ENCODE measurements at regions not wholly inside any gene's neighbourhood (a gene's known extent, or its start where the extent isn't known, plus 50 kb on each side); places are given as distances from the start of the nearest gene placed in this dataset.
"Not testable (repeated sequence)": the region's sequence is repeated elsewhere in the genome, so short reads cannot be mapped to it uniquely, and the experiment has no call there.

DNA sequence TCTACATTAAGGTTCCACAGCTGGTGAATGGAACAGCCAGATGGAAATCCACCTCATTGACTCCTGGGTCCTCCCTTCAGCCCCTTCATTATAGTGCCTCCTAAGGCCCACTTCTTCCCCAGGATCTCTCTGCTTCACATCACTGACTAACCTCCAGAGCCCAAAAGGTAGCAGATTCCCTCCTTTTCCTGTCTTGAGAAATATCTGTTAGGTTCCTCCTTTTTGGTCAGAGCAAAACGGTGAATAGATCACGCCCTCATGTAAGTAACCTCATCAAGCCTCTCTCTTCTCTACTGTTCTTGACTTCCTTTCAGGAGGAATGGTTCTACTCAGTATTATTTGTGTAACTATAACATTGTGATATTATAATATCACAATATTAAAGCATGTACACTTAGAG, 155.0 kb upstream of the SRD5A2 start:
- DNase-seq, result no peak

DNA sequence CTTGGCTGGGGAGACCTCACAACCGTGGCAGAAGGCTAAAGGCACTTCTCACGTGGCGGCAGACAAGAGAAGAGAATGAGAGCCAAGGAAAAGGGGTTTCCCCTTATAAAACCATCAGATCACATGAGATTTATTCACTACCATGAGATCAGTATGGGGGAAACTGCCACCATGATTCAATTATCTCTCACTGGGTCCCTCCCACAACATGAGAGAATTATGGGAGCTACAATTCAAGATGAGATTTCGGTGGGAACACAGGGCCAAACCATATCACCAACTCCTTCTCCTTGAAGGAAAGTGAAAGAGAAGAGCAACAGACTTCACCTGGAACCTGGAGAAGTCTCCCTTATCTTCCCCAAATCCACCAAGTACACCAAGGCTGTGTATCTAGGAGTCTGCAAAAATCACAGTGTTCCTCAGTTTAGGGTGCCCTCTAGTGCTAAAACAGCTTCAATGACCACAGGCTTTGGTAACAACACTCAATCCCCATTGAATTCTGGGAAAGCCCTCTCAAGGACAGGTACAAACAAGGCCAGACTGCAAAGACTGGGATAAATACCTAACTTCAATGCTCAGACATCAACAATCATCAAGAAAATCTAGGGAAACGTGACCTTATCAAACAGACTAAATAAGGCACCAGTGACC, 148.8 kb upstream of the SRD5A2 start:
- DNase-seq, result peak; percentile 12

DNA sequence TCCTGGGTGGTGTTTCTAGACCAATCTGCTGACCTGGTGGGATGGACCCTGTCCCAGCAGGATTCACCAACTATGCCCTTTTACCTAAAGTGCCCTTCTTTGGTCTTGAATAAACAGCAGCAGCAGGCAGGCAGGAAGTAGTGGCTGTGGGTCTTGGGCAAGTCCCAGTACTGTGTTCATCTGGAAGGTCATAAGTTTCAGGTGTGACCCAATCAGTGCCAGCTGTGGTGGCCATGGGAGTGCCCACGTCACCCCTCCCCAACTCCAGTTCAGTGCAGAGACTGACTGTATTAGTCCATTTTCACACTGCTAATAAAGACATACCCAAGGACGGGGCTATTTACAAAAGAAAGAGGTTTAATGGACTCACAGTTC, 148.3 kb upstream of the SRD5A2 start:
- DNase-seq, result no peak

DNA sequence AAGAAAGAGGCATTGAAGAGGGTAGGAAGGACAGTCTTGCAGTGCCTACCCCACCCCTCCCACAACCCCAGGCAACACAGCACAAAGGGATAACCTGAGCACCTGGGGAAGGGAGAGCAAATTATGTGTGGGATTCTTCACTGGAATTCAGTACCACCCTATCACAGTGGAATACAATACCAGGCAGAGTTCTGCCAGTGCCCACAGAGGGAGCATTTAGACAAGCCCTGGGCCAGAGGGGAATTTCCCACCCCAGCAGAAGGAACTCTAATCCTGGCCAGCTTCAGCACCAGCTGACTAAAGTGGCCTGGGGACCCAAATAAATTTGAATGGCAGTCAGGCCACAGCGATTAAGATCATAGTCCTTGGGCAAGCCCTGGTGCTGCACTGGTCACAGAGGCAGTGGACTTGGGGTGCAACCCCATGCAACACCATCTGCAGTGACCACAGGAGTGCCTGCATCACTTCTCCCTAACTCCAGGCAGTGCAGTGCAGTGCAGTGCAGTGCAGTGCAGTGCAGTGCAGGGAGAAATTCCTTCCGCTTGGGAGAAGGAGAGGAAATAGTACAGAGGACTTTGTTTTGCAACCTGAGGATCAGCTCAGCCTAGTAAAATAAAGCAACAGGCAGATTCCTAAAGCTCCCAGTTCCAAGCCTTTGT, 147.8 kb upstream of the SRD5A2 start:
- no peak for DNase-seq

DNA sequence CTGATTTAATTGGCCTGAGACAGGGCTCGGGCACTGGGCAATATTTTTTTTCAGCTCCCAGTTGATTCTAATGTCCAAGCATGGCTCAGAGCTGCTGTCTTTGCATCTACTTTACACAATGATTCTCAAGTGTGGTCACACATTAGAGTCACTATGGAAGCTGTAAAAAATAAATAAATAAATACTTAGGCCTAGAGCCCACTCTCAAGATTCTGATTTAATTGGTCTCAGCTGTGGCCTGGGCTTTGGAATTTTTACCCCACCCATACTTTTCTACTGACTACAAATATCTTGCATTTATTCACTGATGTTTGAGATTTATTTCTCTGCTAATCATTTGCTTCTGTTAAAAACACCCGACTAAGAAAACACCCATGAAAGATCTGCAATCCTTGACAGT, 145.7 kb upstream of the SRD5A2 start:
- DNase-seq, result no peak

DNA sequence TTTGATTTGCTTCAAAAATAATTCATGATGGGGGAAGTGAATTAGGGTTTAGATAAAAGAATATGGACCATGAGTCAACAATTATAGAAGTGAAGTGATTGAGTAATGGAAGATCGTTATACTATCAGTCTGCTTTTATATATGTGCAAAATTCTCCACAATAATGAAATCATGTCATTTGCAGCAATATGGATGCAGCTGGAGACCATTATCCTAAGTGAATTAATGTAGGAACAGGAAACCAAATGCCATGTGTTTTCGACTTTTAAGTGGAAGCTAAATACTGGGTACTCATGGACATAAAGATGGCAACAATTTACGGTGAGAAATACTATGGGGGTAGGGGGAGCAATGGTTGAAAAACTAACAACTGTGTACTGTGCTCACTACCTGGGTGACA, 144.7 kb upstream of the SRD5A2 start:
- DNase-seq, result no peak

DNA sequence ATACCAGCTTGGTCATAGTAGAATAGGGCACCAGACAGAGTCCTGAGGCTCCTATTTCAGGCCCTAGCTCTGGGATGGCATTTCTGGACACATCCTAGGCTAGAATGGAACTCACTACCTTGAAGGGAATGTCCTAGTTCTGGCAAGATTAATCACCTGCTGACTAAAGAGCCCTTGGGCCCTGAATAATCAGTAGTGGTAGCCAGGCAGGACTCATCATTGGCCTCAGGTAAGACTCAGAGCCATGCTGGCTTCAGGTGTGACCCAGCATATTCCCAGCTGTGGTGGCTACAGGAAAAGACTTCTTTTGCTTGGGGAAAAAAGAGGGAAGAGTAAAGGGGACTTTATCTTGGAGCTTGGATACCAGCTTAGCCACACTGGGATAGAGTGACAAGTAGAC, 131.0 kb upstream of the SRD5A2 start:
- no peak for DNase-seq

DNA sequence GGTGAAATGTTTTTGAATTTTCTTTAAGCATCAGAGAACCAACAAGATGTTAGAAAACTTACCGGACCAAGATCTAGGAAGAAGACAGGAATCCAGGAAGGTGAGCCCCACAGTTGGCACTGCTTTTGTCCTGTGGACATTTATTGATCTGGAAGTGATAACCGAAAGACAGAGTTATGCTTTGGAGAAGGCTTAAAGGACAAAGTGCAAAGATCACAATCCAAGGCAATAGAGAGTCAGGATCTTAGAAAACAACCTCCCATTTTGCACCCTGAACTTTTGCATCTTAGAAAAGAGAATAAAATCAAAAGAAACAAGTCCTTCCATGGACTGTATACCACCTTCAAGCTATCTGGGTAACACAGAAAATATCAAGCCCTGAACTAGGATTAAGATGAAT, 129.4 kb upstream of the SRD5A2 start:
- DNase-seq, result no peak

DNA sequence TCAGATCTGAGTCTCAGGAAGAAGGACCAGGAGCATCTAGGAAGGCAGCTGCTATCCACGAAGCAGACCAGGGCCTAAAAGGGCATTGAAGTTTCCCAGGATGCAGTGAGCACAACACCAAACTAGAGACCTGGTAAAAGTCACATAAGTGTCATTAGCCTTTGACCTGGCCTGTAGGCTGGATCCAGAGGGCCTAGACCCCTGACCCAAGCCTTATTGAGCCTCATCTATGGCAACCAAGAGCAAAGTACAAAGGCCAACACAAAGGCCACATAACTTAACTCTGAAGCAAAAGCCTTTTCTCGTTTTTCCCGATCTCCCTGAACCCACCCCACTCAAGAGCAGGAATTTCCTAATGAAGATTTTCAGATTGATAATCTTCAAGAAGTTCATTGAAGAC, 127.3 kb upstream of the SRD5A2 start:
- DNase-seq, result no peak

DNA sequence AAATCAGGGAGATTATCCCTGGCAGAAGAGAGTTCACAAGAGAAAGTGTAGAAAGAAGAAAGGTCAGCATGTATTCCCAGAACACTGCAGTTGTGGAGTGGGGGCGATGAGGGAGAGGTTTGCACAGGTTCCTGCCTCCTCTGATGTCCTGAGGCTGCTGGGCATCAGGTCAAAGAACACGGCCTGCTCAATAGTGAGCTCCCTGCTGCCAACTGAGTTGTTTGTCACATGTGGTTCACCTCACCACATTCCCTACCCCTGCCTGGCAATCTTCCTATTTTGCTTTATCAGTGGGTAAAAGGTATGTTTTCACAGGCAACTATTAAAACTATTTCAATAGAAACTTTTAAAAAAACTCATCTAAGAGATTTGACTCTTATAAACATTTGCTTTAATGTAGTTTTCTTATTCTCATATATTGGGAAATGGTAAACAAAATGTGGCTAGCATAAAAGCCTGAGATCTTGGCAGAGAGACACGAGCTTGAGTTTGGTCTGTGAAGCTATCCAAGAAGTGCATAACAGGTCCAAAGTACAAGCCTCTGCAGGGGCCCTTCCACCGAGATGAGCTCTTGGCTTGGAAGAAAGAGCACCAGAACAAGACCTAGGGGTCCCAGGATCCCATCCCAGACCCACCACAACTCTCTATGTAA, 123.9 kb upstream of the SRD5A2 start:
- no peak for DNase-seq

DNA sequence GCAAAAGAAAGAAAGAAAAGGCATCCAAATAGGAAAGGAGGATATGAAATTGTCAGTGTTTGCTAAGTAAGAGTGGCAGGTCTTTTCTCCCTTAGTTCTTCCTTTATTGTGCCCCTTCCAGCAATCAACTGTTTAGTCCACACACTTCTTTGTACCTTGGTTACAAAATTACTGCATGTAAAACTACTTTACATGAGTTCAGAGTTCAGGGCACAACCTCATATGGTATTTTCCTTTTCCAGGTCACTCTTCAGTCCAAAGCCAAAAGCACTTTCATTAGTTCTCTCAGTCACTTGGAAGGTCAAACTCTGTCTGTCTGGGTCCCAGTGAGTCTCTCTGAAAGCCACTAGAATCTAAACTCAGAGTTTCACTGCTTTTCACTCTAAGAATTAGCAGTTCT, 122.5 kb upstream of the SRD5A2 start:
- DNase-seq, result no peak

DNA sequence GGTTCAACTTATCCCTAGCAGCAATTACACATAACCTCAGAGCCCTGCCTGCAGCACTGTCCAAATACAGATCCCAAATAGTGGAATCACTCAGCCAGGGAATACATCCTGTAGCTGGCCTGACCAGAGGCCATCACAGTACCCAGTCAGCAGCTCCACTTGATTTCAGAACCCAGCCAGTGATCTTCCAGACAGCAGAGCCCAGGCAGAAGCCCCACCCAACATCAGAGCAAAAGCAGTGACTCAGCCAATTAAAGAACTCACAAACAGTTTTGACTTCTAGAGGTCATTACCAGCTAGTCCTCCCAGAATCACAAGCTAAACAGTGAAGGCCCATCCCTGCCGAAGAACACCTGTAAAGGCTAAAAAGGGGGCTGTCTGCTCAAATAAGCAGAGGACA, 118.0 kb upstream of the SRD5A2 start:
- no peak for DNase-seq

DNA sequence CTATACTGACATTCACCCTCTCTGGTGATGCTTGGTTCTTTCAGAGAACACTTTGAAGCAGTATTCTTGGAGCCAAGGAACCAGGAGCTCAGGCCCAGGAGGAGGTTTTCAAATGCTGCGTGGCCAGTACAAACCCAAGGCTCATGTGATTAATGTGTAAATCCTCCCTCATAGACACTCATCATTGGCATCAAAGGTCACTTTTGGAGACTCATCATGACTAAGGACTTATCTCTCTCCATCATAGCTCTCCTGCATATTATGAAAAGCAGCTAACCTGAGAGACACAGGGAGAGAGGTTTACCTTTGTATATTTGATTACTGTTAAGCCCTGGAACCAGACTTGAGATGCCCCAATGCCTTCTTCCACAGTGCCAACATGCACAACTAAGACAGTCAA, 115.3 kb upstream of the SRD5A2 start:
- no peak for DNase-seq

DNA sequence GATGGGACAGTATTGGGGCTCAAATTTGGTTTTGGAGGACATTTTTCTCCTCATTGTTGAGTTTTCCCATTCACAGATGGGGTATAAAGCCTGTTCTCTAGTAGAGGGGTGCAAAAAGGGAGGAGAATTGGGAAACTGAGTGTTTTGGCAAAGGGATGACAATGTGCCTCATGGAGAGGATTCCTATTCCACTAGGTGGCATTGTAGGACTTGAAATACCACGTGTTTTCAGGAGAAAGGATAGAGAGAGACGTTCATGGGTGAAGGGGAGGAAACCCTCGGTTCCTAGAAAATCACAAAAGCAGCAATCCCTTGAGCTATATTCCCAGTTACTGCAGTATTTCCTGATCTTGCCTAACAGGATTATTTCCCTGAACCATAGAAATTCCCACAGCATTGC, 113.7 kb upstream of the SRD5A2 start:
- peak; percentile 11 for DNase-seq

DNA sequence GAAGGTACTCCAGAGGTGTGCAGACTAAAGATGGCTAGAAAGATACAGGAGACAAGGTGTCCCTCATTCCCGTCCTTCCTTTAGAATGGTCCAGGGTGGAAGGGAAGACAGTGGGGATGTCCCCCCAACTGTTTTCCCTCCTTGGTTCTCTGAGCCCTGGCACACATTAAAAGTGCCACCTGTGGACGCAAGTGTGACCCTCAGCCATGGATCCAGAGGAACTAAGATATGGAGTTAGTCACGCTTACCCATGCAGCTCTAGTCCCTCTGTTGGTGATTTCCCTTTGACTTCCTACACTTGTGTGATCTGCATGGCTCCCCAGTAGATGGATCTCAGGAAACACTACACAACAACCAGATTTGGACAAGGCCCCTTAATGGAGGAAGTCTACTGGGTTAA, 113.1 kb upstream of the SRD5A2 start:
- DNase-seq, result no peak

DNA sequence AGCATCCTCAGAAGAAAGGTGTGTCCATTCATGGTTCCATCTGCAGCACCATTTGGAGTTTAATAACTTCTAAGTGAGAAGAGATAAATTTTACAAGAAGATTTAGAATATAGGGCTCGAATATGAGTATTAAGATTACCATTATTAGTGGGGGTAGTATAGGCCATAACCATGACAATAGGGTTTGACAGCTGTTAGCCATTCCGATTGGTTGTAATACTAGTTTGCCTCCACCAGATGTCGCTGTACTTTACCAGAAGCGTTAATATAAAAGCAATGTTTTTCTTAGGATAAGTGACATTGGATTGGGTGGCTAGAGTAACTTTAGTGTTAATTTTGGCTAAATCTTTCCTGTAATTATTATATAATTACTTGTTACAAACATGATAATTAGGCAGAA, 107.5 kb upstream of the SRD5A2 start:
- no peak for DNase-seq

DNA sequence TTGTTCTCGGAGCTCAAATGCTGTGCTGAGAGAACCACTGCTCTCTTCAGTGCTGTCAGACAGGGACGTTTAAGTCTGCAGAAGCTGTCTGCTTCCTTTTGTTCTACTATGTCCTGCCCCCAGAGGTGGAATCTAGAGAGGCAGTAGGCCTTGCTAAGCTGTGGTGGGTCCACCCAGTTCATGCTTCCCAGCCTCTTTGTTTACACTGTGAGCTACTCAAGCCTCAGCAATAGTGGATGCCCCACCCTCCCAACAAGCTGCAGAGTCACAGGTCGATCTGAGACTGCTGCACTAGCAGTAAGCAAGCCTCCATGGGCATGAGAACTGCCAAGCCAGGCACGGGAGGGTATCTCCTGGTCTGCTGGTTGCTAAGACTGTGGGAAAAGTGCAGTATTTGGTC, 102.8 kb upstream of the SRD5A2 start:
- not testable (repeated sequence) for DNase-seq

DNA sequence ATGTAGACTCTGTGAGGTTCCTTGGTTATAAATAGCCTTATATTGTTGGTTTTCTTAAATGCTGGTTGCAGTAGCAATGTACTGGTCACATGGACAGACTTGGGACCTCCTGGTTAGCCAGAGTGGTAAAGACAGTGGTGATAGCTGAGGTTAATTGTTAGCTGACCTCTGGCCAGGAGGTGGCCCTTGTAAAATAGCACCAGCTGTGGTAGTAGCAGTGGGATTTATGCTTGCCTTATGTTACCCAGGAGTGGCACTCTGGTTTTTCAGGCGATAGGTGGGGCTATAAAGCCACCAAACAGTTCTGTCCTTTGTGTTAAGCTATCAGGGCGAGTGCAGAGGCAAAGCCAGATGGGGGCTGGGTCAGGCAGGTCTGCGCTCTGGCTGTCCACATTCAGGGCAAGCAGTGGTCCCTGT, 94.8 kb upstream of the SRD5A2 start:
- no peak for DNase-seq

DNA sequence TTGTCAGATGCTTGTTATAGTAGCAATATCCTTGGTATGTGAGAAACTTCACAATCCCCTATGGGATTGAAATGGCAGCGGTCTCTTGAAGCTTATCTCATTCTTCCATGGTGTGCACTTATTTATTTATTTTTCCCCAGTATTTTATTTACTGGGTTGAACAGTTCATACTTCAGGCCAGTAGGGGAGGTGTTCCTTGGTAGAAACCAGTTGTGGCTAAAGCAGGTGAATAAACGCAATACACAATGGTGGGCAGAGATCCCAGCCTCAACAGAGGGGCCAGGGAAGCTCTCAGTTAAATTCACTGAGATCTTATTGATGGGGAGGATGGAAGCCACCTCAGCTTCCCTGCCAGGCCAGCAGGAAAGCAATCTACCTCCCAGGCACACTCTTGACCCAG, 93.7 kb upstream of the SRD5A2 start:
- DNase-seq, result no peak

DNA sequence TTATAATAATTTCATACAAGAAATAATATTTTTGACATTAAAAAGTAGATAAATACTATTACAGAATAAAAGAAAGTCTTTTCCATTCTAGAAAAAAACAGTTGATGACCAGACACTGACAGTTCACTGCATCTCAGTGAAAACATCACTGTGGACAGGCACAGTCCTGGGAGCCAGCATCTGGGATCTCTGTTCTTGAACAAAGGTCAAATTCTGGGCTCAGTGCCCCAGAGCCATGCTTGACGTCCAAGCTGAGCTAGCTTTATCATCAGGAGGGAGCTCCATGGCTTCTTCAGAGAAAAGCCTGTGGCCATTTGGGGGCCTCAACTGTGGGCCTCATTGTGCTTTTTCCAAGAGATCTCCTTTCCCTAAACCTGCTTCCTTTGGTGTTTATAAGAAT, 86.1 kb upstream of the SRD5A2 start:
- no peak for DNase-seq

DNA sequence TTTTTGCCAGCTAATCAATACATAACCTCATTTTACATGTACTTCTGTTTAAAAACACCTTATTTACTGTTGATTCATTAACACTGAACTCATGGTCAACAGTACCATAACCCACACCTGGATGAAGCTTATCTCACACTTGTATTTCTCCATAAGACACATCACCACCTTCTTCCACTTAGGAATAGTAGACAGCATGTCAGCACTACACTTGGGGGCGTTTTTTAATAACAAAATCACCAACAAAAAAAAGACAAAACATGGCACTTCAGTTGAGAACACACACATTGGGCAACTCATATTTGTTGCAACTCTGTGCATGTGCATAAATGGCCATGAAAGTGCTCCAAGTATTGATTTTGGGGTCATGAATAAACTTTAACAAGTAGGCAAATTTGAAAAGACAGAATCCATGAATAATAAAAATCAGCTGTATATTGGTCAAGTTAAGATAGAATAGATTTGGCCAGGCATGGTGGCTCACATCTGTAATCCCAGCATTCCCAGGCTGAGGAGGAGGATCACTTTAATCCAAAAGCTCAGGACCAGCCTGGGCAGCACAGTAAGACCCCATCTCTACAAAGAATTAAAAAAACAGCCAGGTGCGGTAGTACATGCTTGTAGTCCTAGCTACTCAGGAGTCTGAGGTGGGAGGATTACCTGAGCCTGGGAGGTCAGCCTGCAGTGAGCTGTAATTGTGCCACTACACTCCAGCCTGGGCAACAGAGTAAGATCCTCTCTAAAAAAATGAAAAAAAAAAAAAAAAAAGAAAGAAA, 84.4 kb upstream of the SRD5A2 start:
- no peak for DNase-seq

DNA sequence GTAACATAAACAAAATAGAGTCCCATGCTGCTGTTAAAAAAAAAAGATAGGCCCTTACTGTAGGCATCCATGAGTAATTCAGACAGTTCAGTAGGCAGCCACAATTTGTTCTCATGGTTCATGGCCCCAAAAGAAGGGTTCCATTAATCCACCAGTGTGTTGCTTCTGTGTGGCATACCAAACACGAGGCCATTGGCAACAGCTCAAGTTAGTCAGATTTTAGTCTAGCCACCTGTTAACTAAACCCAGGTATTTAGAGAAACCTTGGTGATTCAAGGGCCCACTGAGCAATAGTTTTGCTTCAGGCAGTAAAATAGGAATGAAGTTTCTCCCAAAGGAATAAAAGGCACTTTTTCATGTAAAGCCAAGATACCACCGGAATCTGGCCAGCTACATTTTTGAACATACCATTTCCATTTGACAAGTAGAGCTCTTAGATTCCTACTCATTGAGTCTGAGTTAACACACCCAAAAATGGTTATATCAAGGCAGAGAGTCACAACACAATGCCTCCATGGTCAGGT, 80.1 kb upstream of the SRD5A2 start:
- DNase-seq, result no peak

DNA sequence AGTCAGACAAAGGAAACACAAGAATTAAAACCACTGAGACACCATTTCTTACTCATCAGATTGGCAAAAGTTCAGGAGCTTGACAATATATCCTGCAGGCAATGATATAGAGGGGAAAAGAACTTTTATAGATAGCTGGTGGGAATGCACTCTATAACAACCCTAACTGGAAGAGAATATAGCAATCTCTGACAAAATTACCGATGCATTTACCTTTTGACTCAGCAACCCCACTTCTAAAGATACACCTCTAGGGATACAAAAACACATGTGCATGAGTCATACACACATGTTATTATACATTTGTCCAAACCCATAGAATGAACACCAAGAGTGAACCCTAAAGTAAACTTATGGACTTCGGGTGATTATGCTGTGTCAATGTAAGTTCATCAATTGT, 79.4 kb upstream of the SRD5A2 start:
- no peak for DNase-seq

DNA sequence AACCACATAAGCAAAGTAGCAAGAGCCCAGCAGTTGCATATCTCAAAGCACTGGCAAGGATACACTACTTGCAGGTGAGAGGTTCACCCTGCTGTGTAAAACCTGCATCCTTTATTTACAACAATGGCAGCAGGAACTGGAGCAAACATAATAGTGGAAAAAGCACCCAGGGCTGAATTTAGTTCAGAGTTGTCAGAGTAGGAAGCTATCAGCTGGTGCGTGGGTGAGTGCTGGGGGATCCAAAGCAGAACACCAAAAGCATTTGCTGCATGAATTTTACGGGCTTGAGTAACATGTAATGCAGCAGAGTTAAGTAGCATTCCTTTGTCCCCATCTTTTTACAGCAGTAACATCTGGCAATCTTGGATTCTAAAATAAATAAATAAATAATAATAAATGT, 73.5 kb upstream of the SRD5A2 start:
- DNase-seq, result no peak

Measured in NCI-H2171 treated with DMSO at 0.1 percent for 48 hours (cell line).